NT2/D1 (cell line): ENCODE measurements at regions not wholly inside any gene's neighbourhood (a gene's known extent, or its start where the extent isn't known, plus 50 kb on each side); places are given as distances from the start of the nearest gene placed in this dataset.

Experiments
- SUZ12 ChIP-seq: IDR thresholded peaks from 2 replicates; pipeline ENCODE4 v1.6.1; 2011; ENCODE audit not compliant: insufficient read length, insufficient read depth; ENCODE audit errors: extremely low read depth
- YY1 ChIP-seq: IDR thresholded peaks from 2 replicates; pipeline ENCODE4 v1.6.1; 2011; ENCODE audit not compliant: insufficient read length, insufficient read depth
- ZNF274 ChIP-seq: IDR thresholded peaks from 2 replicates; pipeline ENCODE4 v1.6.1; 2011; ENCODE audit warnings: mild to moderate bottlenecking, low read depth, low read length

DNA sequence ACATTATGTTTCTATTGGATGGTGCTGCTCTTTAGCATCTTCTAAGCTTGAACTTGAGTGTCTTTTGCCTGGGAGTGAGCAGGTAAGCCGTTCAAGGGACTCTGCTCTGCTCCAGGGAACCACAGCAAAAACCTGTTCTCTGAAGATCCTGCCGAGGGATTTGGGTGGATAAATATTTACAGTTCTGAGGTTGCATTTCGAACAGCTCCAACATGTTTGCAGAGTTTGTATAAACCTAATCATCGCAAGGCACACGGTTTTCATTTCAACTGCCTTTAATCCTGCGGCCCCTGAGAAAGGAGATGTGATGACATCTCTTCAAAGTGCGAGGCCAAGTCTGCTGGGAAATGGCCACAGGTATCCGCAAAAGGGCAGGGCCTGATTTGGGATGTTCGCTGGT, 293.4 kb downstream of the TFAP2C start:
- TF ChIP-seq ZNF274 = no peak
- TF ChIP-seq SUZ12 = no peak
- TF ChIP-seq YY1 = no peak
